NCI-H2029 (cell line): ENCODE measurements at regions not wholly inside any gene's neighbourhood (a gene's known extent, or its start where the extent isn't known, plus 50 kb on each side); places are given as distances from the start of the nearest gene placed in this dataset.
A peak's percentile ranks its signal among the peaks of the same experiment; 100 is the strongest.
"Not testable (repeated sequence)": the region's sequence is repeated elsewhere in the genome, so short reads cannot be mapped to it uniquely, and the experiment has no call there.

Experiments used
- DNase-seq: peaks from one replicate; lab custom pipeline; 2025; lab: John Stamatoyannopoulos, UW

GRCh38 chr7:97377713-97378112 is 260.2 kb downstream of the SDHAF3 start:
- no peak for DNase-seq

DNA sequence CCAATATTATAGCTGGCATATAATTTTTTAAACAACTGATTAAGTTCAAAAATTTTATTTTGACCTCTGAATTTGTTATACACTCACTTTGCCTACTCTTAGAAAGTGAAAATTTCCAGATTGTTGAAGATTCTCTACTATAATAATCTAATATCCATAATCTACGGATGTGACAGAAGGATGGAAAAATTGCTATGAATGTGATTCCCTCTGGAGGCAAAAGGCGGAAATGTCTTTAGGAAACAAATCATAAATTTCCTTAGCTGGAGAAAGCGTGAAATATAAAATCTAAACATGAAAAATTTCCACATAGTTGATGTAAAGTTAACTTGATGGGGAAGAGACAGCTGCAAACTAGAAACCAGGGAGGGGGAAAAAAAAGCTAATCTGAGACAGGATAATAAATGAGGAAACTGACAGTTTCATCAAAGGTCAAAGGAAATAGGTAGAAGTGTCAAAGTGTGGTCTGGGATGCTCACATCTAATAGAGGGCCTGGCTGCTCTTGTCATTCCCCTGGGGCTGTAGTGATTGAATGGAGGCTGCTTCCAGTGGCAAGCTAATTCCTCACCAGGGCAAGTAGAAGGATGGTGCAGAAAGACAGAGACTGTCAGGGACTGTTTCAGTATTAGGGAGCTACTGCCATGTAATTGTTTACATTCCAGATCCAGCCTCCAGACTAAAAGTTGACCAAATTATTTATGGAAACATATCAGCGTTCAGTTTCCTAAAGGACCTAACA is 264.5 kb downstream of the SDHAF3 start:
- no peak for DNase-seq

- no peak for DNase-seq
These were observed 272.6 kb downstream of the SDHAF3 start for GRCh38 chr7:97390052-97390451.

DNA sequence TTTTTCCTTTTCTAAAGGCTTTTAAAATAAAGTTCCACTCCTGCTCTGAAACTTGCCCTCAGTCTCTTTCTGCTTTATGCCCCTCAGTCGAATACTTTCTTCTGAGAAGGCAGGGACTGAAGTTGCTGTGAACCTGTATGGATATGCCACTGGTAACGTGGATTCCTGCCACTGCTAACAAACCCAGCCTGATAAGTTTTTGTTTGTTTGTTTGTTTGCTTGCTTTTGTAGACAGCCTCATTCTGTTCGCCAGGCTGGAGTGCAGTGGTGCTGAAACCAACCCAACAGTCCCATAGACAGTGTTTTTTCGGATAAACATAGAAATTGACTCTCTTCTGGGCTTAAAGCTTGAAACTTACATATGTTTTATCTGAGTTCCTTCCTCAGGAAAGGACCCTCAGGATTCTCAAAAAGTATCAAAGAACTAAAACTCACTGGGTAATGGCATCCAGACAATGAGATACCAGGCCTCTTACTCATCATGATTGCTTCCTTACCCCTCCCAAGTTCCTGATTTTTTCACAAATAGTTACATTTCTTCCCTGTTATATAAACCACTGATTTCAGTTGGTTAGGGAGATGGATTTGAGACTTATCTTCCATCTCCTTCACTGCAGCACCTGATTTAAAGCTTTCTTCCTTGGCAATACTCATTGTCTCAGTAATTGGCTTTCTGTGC is 273.6 kb downstream of the SDHAF3 start:
- DNase-seq = no peak

DNA sequence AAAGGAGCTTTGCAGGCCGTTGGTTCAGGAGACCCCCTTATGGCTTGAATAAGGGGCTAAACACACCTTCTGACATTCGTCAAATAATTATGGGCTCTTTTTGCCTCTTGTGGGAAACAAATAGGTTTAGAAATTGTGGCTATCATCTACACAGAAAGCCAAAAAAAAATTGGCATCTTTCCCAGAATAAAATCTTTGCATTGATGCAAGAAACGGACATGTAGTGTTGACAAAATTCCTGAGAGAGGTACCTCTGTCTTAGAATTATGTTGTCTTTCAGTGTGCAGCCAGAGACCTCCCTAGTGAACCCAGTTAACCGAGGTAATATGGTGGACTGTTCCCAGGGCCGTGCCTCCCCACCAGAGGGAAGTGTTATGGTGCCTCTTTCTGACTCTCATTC is 283.9 kb downstream of the SDHAF3 start:
- DNase-seq = no peak

- no peak for DNase-seq
These were observed 288.3 kb downstream of the SDHAF3 start for GRCh38 chr7:97405835-97406234.

DNA sequence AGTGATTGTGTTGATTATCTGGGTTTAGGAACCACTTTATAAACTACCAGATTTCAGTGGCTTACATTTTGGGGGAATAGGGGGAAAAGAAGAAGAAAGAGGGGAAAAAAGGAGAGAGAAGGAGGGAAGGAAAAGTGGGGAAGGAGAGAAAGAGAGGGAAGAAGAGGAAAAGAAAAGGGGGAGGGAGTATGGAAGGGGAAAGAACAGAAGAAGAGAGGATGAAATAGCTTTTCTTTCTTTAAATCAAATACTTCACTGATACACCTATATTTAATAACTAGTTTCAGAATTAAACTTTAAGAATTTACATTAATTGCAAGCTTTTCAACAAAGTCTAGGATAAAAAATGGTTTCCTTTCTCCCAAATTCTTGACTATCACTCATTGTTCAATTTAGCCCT is 289.6 kb downstream of the SDHAF3 start:
- DNase-seq = no peak

- DNase-seq = no peak
These were observed 291.8 kb downstream of the SDHAF3 start for GRCh38 chr7:97409346-97409745.

- DNase-seq = no peak
These were observed 300.8 kb downstream of the SDHAF3 start for GRCh38 chr7:97418312-97418711.

- DNase-seq = no peak
These were observed 302.4 kb downstream of the SDHAF3 start for GRCh38 chr7:97419898-97420297.

- no peak for DNase-seq
These were observed 303.9 kb downstream of the SDHAF3 start for GRCh38 chr7:97421307-97421930.

- DNase-seq = no peak
These were observed 304.5 kb downstream of the SDHAF3 start for GRCh38 chr7:97422046-97422445.

GRCh38 chr7:97430006-97430405 is 301.9 kb upstream of the TAC1 start:
- no peak for DNase-seq

DNA sequence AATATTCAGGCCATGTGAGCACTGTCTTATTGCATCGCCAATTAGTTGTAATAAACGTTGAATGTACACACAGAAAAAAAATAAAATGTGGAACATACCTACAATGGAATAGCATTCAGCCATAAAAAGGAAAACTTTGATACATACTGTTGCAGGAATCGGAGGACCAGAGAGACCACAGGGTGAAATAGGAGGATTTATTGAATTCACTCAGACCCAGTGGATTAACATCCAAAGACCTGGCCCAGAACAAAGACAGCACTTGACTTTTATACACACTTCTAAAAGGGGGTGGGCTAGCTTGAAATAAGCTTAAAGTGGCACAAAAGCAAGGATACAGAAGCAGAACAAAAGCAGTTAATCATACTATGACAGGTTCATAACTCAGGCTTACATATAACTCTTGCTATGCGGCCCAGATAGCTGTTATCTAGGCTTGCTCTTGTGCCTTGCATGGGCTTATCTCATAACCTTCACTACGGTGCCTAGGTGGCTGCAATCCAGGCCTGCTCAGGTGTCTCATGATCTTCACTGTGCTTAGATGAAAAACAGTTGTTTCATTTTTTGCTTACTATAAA is 292.2 kb upstream of the TAC1 start:
- DNase-seq = no peak

DNA sequence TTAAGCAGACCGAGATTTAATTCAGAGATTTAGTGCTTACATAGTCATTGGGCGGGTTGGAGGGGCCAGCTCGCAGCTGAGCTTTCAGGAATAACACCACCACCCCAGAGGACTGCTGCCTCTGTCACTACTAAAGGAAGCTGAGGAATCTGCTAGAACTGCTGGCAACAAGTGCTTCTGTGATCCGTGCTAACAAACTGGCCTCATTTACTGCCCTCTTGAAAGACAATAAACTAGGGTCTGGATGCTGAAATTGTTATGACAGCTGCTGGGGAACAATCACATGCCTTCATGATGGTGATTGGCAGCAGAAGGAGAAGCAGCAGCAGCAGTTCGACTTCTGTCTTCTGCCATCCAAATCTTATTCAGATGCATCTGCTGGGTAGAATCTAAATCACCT is 285.5 kb upstream of the TAC1 start:
- DNase-seq = peak; percentile 53

GRCh38 chr7:97449448-97449847 is 282.4 kb upstream of the TAC1 start:
- not testable (repeated sequence) for DNase-seq

DNA sequence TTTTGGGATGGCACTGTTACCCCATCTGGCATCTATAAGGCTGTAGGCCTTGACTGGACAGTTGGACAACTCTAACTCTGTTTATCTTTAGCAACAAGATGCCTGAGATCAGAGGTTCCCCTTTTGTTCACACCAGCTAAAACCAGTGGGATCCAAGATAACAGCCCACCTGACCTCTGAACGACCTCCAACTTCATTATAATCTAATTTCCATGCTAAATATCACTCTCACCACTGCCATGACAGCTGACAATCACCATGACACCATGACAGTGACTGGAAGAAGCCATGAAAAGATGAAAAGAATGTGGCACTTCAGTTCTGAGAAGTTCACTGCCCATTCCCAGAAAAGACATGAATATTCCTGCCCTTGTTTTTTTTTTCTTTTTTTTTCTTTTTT is 281.4 kb upstream of the TAC1 start:
- no peak for DNase-seq

DNA sequence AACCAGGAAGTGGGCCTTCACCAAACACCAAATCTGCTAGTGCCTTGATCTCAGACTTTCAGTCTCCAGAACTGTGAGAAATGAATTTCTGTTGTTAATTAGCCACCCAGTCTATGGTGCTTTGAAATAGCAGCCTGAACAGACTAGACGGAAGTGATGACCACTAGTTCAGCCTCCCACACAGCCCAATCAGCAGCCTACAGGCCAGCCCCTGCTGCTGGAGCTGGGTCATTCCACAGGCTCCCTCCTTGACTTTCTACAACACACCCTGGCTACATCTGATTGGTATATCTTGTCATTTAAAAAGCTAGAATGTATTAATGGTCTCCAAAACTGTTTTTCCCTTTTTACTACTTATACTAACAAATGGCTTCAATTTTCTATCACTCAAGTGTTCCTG is 277.2 kb upstream of the TAC1 start:
- no peak for DNase-seq

- DNase-seq = no peak
These were observed 274.8 kb upstream of the TAC1 start for GRCh38 chr7:97457054-97457453.

DNA sequence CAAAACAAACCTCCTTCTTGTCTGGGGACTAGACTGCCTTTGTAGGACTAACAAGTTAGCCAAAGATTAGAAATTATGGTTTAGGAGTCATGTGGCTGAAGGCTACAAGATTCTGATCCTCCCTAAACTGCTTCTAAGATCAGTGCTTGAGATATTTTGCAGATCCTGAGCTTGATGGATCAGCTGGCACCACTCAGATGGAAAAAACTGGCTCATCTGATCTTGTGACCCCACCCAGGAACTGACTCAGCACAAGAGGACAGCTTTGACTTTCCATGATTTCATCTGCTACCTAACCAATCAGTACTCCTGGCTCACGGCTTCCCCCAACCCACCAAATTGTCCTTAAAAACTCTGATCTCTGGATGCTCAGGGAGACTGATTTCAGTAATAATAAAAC is 271.5 kb upstream of the TAC1 start:
- DNase-seq = no peak

- DNase-seq = no peak
These were observed 270.3 kb upstream of the TAC1 start for GRCh38 chr7:97461596-97461995.

GRCh38 chr7:97466071-97466470 is 265.8 kb upstream of the TAC1 start:
- DNase-seq = no peak
